IPS-11a (cell line): ENCODE measurements at regions not wholly inside any gene's neighbourhood (a gene's known extent, or its start where the extent isn't known, plus 50 kb on each side); places are given as distances from the start of the nearest gene placed in this dataset.
"Not testable (repeated sequence)": the region's sequence is repeated elsewhere in the genome, so short reads cannot be mapped to it uniquely, and the experiment has no call there.

Source experiments
- H3K4me3 ChIP-seq: one replicate; pipeline ENCODE4 v1.5.1; 2013; ENCODE audit warnings: low read depth, low read length, control low read depth

GRCh38 chr17:71638668-71639067 lies 482.2 kb upstream of the SOX9 start:
- no peak overlapping the region for H3K4me3 ChIP-seq

GRCh38 chr17:71639865-71640264 lies 481.0 kb upstream of the SOX9 start:
- no peak overlapping the region for H3K4me3 ChIP-seq

GRCh38 chr17:71646890-71647289 lies 473.9 kb upstream of the SOX9 start:
- not testable (repeated sequence) for H3K4me3 ChIP-seq

- H3K4me3 ChIP-seq: not testable (repeated sequence)
Measured at GRCh38 chr17:71648342-71648741, 472.5 kb upstream of the SOX9 start.

- no peak overlapping the region for H3K4me3 ChIP-seq
Measured at GRCh38 chr17:71649941-71650350, 470.9 kb upstream of the SOX9 start.

GRCh38 chr17:71655542-71655941 lies 465.3 kb upstream of the SOX9 start:
- H3K4me3 ChIP-seq: no peak overlapping the region

GRCh38 chr17:71656964-71657858 lies 463.6 kb upstream of the SOX9 start:
- H3K4me3 ChIP-seq: no peak overlapping the region

GRCh38 chr17:71658996-71659395 lies 461.8 kb upstream of the SOX9 start:
- no peak overlapping the region for H3K4me3 ChIP-seq

GRCh38 chr17:71664861-71665260 lies 456.0 kb upstream of the SOX9 start:
- H3K4me3 ChIP-seq: no peak overlapping the region

- H3K4me3 ChIP-seq: no peak overlapping the region
Measured at GRCh38 chr17:71666047-71666446, 454.8 kb upstream of the SOX9 start.

- no peak overlapping the region for H3K4me3 ChIP-seq
Measured at GRCh38 chr17:71667661-71668060, 453.2 kb upstream of the SOX9 start.

- H3K4me3 ChIP-seq: no peak overlapping the region
Measured at GRCh38 chr17:71668807-71669206, 452.0 kb upstream of the SOX9 start.

- no peak overlapping the region for H3K4me3 ChIP-seq
Measured at GRCh38 chr17:71677439-71677838, 443.4 kb upstream of the SOX9 start.

GRCh38 chr17:71679832-71680231 lies 441.0 kb upstream of the SOX9 start:
- H3K4me3 ChIP-seq: no peak overlapping the region

GRCh38 chr17:71681427-71682173 lies 439.2 kb upstream of the SOX9 start:
- H3K4me3 ChIP-seq: no peak overlapping the region

GRCh38 chr17:71682174-71682494 lies 438.7 kb upstream of the SOX9 start:
- H3K4me3 ChIP-seq: no peak overlapping the region

GRCh38 chr17:71689782-71690181 lies 431.0 kb upstream of the SOX9 start:
- no peak overlapping the region for H3K4me3 ChIP-seq

- no peak overlapping the region for H3K4me3 ChIP-seq
Measured at GRCh38 chr17:71699907-71700306, 420.9 kb upstream of the SOX9 start.

- H3K4me3 ChIP-seq: no peak overlapping the region
Measured at GRCh38 chr17:71703701-71704100, 417.1 kb upstream of the SOX9 start.

- no peak overlapping the region for H3K4me3 ChIP-seq
Measured at GRCh38 chr17:71709271-71709890, 411.4 kb upstream of the SOX9 start.

- H3K4me3 ChIP-seq: no peak overlapping the region
Measured at GRCh38 chr17:71709946-71710345, 410.9 kb upstream of the SOX9 start.

GRCh38 chr17:71710816-71711215 lies 410.0 kb upstream of the SOX9 start:
- no peak overlapping the region for H3K4me3 ChIP-seq
